HG02678 (cell line): ENCODE measurements at regions not wholly inside any gene's neighbourhood (a gene's known extent, or its start where the extent isn't known, plus 50 kb on each side); places are given as distances from the start of the nearest gene placed in this dataset.

Experiments
- ATAC-seq: cut with Tn5 transposase; IDR thresholded peaks from one replicate; pipeline ENCODE4 v1.9.1; 2021; ENCODE audit warnings: mild to moderate bottlenecking, moderate library complexity; ENCODE audit not compliant: unreplicated experiment

DNA sequence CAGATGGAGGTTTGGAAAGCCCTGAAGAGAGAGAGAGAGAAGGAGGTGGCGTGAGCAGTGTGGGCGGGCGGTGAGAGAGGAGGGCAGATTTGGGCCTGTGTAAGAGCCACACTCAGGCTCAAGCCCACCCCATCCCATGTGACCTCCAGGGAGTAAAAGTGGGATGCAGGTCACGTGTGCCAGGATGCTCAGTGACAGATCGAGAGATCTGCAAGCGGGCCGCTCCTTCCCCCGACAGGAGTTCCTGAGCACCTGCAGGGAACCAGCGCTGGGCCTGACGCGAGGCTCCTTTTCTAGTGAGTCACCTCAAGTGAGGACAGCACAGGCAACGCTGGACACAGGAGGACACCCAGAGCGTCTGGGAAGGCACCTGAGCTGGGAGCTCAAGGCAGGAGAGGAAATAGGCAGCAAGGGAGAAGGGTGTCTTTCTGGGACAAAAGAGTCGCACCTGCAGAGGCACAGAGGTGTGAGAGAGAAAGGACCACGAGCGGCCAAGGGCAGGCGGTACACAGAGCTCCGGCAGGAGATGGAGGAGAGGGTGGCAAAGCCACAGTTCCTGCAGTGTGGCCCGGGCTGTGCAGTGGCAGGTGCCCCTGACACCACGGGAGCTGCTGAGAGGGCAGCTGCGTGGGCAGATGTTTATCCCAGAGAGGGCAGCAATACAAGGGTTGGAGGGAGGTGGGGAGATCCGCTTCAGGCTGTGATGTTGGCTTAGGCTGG is 1294.8 kb downstream of the TBC1D22A start:
- no peak for ATAC-seq

GRCh38 chr22:48055827-48056226 is 1293.4 kb downstream of the TBC1D22A start:
- no peak for ATAC-seq

DNA sequence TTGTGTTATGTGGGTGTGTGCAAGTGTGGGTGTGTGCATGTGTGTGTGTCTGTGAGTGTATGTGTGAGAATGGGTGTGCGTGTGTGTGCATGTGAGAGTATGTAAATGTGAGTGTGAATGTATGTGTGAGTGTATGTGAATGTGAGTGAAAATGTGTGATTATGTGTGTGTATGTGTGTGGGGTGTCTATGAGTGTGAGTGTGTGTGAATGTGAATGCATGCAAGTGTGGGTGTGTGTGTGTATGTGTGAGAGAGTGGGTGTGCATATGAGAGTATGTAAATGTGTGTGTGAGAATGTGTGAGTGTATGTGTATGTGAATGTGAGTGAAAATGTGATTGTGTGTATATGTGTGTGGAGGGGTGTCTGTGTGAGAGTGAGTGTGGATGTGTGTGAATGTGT is 1292.7 kb downstream of the TBC1D22A start:
- no peak for ATAC-seq

- ATAC-seq: no peak
Observed at GRCh38 chr22:48054596-48054995, 1292.1 kb downstream of the TBC1D22A start.

DNA sequence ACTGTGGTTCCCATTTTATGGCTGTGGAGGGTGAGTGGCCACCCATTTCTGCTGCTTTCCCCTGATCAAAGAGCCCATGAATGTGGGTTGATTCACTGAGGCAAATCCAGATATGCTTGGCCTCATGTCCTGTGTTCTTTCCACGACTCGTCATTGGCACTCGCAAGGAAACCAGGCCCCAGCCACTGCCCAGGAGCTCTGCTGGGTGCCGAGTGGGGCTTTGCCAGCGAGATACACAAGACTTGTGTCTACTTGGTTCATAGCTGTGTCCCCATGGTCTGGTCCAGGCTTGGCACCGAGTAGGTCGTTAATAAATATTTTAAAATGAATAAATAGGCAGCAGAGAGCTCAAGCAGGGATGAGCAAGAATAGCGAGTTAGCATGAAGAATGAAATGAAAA is 1291.5 kb downstream of the TBC1D22A start:
- ATAC-seq: no peak

- no peak for ATAC-seq
Observed at GRCh38 chr22:48053486-48053885, 1291.0 kb downstream of the TBC1D22A start.

- ATAC-seq: no peak
Observed at GRCh38 chr22:48052621-48052890, 1290.1 kb downstream of the TBC1D22A start.

GRCh38 chr22:48051796-48052620 is 1289.6 kb downstream of the TBC1D22A start:
- no peak for ATAC-seq

DNA sequence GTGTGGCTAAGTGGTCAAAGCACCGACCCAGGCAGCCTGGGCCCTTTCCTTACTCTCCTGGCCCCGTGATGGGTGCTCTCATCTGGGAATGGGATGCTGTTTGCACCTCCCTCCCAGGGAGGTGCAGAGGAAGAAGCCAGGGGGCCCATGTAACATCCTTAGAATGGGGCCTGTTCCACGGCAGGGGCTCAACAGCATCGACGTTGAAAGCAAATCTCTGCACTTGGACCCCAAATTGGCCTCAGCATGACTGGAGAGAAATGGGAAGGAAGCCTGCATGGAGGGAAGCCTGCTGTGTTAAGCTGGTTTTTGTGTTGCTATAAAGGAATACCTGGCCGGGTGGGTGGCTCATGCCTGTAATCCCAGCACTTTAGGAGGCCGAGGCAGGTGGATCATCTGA is 1288.4 kb downstream of the TBC1D22A start:
- no peak for ATAC-seq

- ATAC-seq: no peak
Observed at GRCh38 chr22:48049116-48049515, 1286.7 kb downstream of the TBC1D22A start.

GRCh38 chr22:48047722-48048500 is 1285.5 kb downstream of the TBC1D22A start:
- no peak for ATAC-seq

DNA sequence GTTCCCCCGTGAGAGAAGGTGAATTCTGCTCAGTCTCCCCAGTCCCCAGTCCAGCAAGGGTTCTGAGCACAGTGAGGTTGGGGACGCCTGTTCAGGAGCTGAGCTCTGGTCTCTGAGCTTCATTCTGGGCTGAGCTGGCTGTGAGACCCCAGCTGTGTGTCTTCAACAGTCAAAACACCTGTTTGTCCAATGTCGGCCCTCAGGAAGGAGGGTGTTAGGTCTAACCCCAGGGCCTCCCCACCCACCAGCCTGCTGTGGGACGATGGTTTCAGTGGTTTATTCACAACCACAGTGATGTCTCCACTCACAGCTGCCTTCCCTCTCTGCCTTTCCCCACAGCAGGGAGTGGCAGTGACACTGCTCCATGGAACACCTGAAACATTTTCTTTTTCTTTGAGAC is 1282.9 kb downstream of the TBC1D22A start:
- ATAC-seq: peak; percentile 93

DNA sequence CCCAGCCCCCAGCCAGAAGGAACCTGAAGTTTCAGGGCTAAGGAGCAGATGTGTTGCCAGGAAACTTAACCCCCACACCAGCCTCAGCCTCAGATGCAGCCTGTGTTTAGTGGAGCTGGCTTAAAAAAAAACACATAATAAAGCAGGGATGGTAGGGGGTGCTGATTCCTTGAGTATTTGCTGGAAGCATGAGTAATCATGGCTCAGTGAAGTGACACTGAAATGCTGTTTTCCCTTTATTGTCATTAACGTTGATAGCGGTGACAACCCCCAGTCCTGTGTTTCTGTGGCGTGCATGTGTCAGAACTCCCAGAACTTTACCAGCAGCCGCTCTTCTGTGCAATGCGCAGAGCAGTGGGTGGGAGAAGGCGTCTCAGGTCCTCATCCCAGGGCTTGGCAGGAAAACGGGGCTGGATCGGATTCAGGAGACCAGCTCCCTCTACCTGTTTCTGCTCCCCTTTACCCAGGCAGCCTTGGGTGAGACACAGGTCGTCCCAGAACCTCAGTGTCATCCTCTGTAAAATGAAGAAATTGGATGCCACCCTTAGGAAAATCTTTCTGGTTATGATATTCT is 1282.1 kb downstream of the TBC1D22A start:
- no peak for ATAC-seq

DNA sequence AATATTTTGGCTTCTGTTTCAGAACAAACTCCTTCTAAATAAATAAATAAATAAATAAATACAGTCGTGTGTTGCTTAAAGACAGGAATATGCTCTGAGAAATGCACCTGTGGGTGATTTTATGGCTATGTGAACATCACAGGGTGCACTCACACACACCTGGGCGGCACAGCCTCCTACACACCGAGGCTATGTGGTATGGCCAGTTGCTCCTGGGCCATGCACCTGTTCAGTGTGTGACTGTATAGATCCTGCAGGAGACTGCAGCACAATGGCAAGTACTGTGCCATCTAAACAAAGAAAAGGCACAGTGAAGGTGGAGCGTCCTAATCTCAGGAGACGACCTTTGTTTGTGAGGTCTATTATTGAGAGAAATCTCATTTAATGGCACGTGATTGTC is 1281.1 kb downstream of the TBC1D22A start:
- no peak for ATAC-seq

GRCh38 chr22:48042621-48043395 is 1280.4 kb downstream of the TBC1D22A start:
- ATAC-seq: no peak

DNA sequence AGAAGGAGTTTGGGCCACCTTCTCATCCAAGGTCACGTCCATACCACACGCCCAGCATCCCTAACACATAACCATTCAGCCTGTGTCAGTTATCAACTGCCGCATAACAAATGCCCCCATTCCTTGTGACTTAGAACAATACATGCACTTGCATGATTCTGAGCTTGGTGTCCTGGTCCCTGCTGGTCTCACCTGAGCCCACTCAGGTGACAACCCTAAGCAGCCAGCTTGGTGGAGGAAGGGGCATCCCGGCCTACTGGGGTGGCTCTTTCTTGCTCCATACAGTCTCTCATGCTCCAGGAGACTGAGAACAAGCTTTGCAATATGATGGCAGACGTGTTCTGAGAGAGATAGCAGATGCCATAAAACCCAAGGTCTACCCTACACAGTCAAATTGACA is 1276.9 kb downstream of the TBC1D22A start:
- ATAC-seq: no peak

DNA sequence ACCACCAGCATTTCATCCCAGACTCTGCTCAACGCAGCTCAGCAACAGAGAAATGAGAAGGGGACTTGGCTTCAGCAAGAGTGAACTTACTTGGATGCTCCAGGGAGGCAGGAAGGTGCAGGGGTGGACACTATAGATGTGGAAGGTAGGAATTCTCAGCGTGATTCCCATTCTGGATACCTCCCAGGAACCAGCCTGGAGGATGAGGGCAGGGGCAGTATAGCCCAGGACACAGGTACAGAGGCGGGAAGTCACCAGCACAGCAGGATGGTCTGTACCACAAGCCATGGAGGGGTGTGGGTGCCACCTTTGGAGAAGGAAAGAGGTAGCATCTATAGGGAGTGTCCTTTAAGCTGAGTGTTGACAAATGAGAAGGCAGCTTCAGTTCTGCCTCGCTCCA is 1275.2 kb downstream of the TBC1D22A start:
- no peak for ATAC-seq

DNA sequence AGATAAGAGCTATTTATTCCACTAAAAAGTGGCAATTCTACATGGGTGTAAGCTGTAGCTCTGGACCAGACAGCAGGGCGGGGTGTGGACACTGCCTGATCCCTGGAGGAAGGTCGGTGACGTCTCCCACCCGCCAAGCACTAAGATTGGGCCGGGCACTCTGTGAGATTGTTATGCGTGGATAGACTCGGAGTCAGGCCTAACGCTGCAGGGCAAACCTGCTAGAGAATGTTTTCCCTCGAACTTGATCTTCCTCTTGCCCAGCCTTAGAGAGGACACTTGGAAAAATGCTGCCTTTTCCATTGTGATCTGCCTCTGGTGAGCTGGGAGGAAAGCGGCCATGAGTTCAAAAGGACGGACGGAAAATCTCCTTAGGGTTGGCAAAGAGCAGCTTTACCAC is 1273.4 kb downstream of the TBC1D22A start:
- ATAC-seq: no peak

DNA sequence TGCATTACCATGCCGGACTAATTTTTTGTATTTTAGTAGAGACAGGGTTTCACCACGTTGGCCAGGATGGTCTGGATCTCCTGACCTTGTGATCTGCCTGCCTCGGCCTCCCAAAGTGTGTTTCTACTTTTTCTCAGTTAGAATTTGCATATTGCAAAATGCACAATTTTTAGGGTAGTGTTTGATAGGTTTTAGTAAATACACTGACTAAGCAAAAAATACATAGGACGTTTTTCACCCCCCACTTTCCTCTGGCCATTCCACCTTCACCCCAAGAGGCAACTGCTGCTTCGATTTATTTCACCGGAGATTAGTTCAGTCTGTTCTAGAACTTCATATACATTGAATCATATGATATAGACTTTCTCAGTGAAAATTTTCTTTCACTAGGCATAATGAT is 1269.1 kb downstream of the TBC1D22A start:
- no peak for ATAC-seq

GRCh38 chr22:48025096-48025495 is 1262.6 kb downstream of the TBC1D22A start:
- ATAC-seq: no peak

DNA sequence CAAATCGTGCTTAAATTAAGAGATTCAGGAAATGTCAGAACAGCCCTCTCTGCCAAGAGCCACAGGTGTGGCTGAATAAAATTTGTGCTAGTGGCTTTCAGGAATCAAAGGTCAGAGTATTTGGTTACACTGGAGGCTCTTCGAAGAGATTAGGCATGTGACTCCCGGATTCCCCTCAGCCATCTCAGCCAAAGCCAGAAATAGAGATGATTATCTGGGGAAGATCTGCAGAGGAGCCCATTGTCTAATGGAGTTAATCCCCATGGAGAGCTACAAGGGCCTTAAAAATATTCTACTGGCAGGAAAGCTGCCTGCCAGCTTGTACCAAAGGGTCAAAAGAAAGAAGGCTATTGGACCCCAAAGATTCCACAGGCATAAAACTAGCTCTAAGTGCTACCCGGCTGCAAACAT is 1259.5 kb downstream of the TBC1D22A start:
- ATAC-seq: no peak
